ENCODE measurements at regions not wholly inside any gene's neighbourhood (a gene's known extent, or its start where the extent isn't known, plus 50 kb on each side); places are given as distances from the start of the nearest gene placed in this dataset.
"Not testable (repeated sequence)": the region's sequence is repeated elsewhere in the genome, so short reads cannot be mapped to it uniquely, and the experiment has no call there.

- WGBS, 3 donors: 88 to 89% (median 88%) methylated on average over 4 of the region's 4 CpGs
- Histone ChIP-seq H3K27me3 (ENCODE audit: control insufficient read depth in 3 of 3, insufficient read depth in 3 of 3, low read length in 3 of 3) (no peaks in the 10 kb centered on the region), H3K36me3 (ENCODE audit: control insufficient read depth in 3 of 3, insufficient read depth in 2 of 3, low read depth in 1 of 3, low read length in 3 of 3) (no peaks in the 10 kb centered on the region), H3K27ac (ENCODE audit: low read depth in 1 of 3, low read length in 2 of 3) (no peak overlapping the region), H3K4me3 (ENCODE audit: low read depth in 1 of 3, low read length in 3 of 3) (no peak overlapping the region), H3K9me3 (ENCODE audit: control insufficient read depth in 2 of 2, insufficient read depth in 1 of 2, low read depth in 1 of 2, low read length in 1 of 2) (peaks cover 0 to 50% of the 10 kb centered on the region in 2 donors), H3K4me1 (ENCODE audit: control insufficient read depth in 3 of 3, insufficient read depth in 2 of 3, low read depth in 1 of 3, low read length in 2 of 3) (no peaks in the 10 kb centered on the region)
- FAIRE-seq (no peak), DNase-seq (no peak)
These were observed 140.9 kb upstream of the WSB1 start for GRCh38 chr17:27153005-27153404.

- Histone ChIP-seq H3K4me1 (ENCODE audit: control insufficient read depth in 3 of 3, insufficient read depth in 2 of 3, low read depth in 1 of 3, low read length in 2 of 3) (no peaks in the 10 kb centered on the region), H3K4me3 (ENCODE audit: low read depth in 1 of 3, low read length in 3 of 3) (no peak overlapping the region), H3K36me3 (ENCODE audit: control insufficient read depth in 3 of 3, insufficient read depth in 2 of 3, low read depth in 1 of 3, low read length in 3 of 3) (no peaks in the 10 kb centered on the region), H3K9me3 (ENCODE audit: control insufficient read depth in 2 of 2, insufficient read depth in 1 of 2, low read depth in 1 of 2, low read length in 1 of 2) (peaks cover 0 to 57% of the 10 kb centered on the region in 2 donors), H3K27ac (ENCODE audit: low read depth in 1 of 3, low read length in 2 of 3) (no peak overlapping the region), H3K27me3 (ENCODE audit: control insufficient read depth in 3 of 3, insufficient read depth in 3 of 3, low read length in 3 of 3) (no peaks in the 10 kb centered on the region)
- FAIRE-seq (no peak), DNase-seq (no peak)
- WGBS, 3 donors: 92 to 95% (median 93%) methylated on average over 15 of the region's 15 CpGs
These were observed 138.0 kb upstream of the WSB1 start for GRCh38 chr17:27155866-27156265.

DNA sequence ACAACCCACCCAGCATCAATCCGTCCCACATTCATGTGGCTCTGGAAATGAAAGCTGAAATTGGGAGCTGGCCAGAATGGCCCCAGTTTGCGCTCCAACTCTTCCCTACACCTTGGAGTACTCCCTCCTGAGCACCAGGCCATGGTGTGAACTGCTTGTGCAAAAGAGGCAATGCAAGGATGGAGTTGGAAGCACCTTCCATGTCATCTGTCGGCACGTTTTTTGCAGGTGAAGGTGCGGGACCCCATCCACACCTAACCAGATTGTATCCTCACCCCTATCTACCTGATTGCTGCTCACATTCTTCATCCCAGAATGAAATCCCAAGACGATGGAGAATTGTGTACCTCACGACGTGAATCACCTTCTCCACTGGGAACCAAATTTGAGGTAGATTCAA is 136.6 kb upstream of the WSB1 start:
- H3K9me3 ChIP-seq (ENCODE audit: control insufficient read depth in 2 of 2, insufficient read depth in 1 of 2, low read depth in 1 of 2, low read length in 1 of 2): peaks cover 0 to 57% of the 10 kb centered on the region in 2 donors
- H3K27ac ChIP-seq (ENCODE audit: low read depth in 1 of 3, low read length in 2 of 3): no peak overlapping the region
- FAIRE-seq (no peak), DNase-seq (no peak)
- no peaks in the 10 kb centered on the region for H3K27me3 ChIP-seq (ENCODE audit: control insufficient read depth in 3 of 3, insufficient read depth in 3 of 3, low read length in 3 of 3)
- no peaks in the 10 kb centered on the region for H3K36me3 ChIP-seq (ENCODE audit: control insufficient read depth in 3 of 3, insufficient read depth in 2 of 3, low read depth in 1 of 3, low read length in 3 of 3)
- no peaks in the 10 kb centered on the region for H3K4me1 ChIP-seq (ENCODE audit: control insufficient read depth in 3 of 3, insufficient read depth in 2 of 3, low read depth in 1 of 3, low read length in 2 of 3)
- no peak overlapping the region for H3K4me3 ChIP-seq (ENCODE audit: low read depth in 1 of 3, low read length in 3 of 3)
- 84 to 88% (median 85%) methylated on average over 8 of the region's 8 CpGs for WGBS, 3 donors

GRCh38 chr17:27157898-27158297 is 136.0 kb upstream of the WSB1 start:
- 87 to 92% (median 89%) methylated on average over 10 of the region's 10 CpGs for WGBS, 3 donors
- H3K4me3 ChIP-seq (ENCODE audit: low read depth in 1 of 3, low read length in 3 of 3): no peak overlapping the region
- no peaks in the 10 kb centered on the region for H3K36me3 ChIP-seq (ENCODE audit: control insufficient read depth in 3 of 3, insufficient read depth in 2 of 3, low read depth in 1 of 3, low read length in 3 of 3)
- peaks cover 0 to 51% of the 10 kb centered on the region in 2 donors for H3K9me3 ChIP-seq (ENCODE audit: control insufficient read depth in 2 of 2, insufficient read depth in 1 of 2, low read depth in 1 of 2, low read length in 1 of 2)
- no peak overlapping the region for H3K27ac ChIP-seq (ENCODE audit: low read depth in 1 of 3, low read length in 2 of 3)
- H3K4me1 ChIP-seq (ENCODE audit: control insufficient read depth in 3 of 3, insufficient read depth in 2 of 3, low read depth in 1 of 3, low read length in 2 of 3): no peaks in the 10 kb centered on the region
- DNase-seq (no peak), FAIRE-seq (no peak)
- H3K27me3 ChIP-seq (ENCODE audit: control insufficient read depth in 3 of 3, insufficient read depth in 3 of 3, low read length in 3 of 3): no peaks in the 10 kb centered on the region

DNA sequence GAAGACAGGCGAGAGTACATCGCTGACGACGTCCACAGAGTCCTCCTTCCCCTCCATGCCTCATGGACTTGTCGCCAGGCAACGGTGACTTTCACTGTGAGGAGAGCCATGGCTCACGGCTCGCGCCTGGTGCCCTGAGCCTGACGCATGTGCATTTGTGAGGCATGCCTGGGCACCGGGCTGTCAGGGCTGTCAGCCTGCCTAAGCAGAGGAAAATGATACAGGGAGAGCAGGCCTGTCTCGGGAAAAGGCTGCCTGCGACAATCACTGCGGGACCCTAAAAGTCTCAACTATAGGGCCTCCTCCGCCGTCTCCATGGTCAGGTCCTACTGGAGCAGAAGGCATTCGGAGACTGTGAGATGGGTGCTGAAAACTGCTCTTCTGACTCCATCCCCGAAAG is 135.5 kb upstream of the WSB1 start:
- H3K9me3 ChIP-seq (ENCODE audit: control insufficient read depth in 2 of 2, insufficient read depth in 1 of 2, low read depth in 1 of 2, low read length in 1 of 2): peaks cover 0 to 46% of the 10 kb centered on the region in 2 donors
- 93 to 95% (median 94%) methylated on average over 18 of the region's 18 CpGs for WGBS, 3 donors
- no peak overlapping the region for H3K4me3 ChIP-seq (ENCODE audit: low read depth in 1 of 3, low read length in 3 of 3)
- no peaks in the 10 kb centered on the region for H3K4me1 ChIP-seq (ENCODE audit: control insufficient read depth in 3 of 3, insufficient read depth in 2 of 3, low read depth in 1 of 3, low read length in 2 of 3)
- no peaks in the 10 kb centered on the region for H3K36me3 ChIP-seq (ENCODE audit: control insufficient read depth in 3 of 3, insufficient read depth in 2 of 3, low read depth in 1 of 3, low read length in 3 of 3)
- FAIRE-seq (no peak), DNase-seq (no peak)
- H3K27ac ChIP-seq (ENCODE audit: low read depth in 1 of 3, low read length in 2 of 3): no peak overlapping the region
- no peaks in the 10 kb centered on the region for H3K27me3 ChIP-seq (ENCODE audit: control insufficient read depth in 3 of 3, insufficient read depth in 3 of 3, low read length in 3 of 3)

GRCh38 chr17:27180322-27180721 is 113.6 kb upstream of the WSB1 start:
- Histone ChIP-seq H3K4me3 (ENCODE audit: low read depth in 1 of 3, low read length in 3 of 3) (no peak overlapping the region), H3K36me3 (ENCODE audit: control insufficient read depth in 3 of 3, insufficient read depth in 2 of 3, low read depth in 1 of 3, low read length in 3 of 3) (no peaks in the 10 kb centered on the region), H3K9me3 (ENCODE audit: control insufficient read depth in 2 of 2, insufficient read depth in 1 of 2, low read depth in 1 of 2, low read length in 1 of 2) (no peaks in the 10 kb centered on the region), H3K27ac (ENCODE audit: low read depth in 1 of 3, low read length in 2 of 3) (no peak overlapping the region), H3K4me1 (ENCODE audit: control insufficient read depth in 3 of 3, insufficient read depth in 2 of 3, low read depth in 1 of 3, low read length in 2 of 3) (no peaks in the 10 kb centered on the region), H3K27me3 (ENCODE audit: control insufficient read depth in 3 of 3, insufficient read depth in 3 of 3, low read length in 3 of 3) (no peaks in the 10 kb centered on the region)
- DNase-seq: no peak
- no peak for FAIRE-seq
- 86 to 91% (median 88%) methylated on average over 5 of the region's 5 CpGs for WGBS, 3 donors

GRCh38 chr17:27181379-27181925 is 112.5 kb upstream of the WSB1 start:
- not testable (repeated sequence) for H3K36me3 ChIP-seq (ENCODE audit: control insufficient read depth in 3 of 3, insufficient read depth in 2 of 3, low read depth in 1 of 3, low read length in 3 of 3); H3K4me3 ChIP-seq (ENCODE audit: low read depth in 1 of 3, low read length in 3 of 3); H3K27ac ChIP-seq (ENCODE audit: low read depth in 1 of 3, low read length in 2 of 3); FAIRE-seq; DNase-seq; H3K4me1 ChIP-seq (ENCODE audit: control insufficient read depth in 3 of 3, insufficient read depth in 2 of 3, low read depth in 1 of 3, low read length in 2 of 3); H3K27me3 ChIP-seq (ENCODE audit: control insufficient read depth in 3 of 3, insufficient read depth in 3 of 3, low read length in 3 of 3); H3K9me3 ChIP-seq (ENCODE audit: control insufficient read depth in 2 of 2, insufficient read depth in 1 of 2, low read depth in 1 of 2, low read length in 1 of 2)
- 42 to 55% (median 52%) methylated on average over 2 of the region's 2 CpGs for WGBS, 3 donors

GRCh38 chr17:27181935-27182334 is 112.0 kb upstream of the WSB1 start:
- no peaks in the 10 kb centered on the region for H3K9me3 ChIP-seq (ENCODE audit: control insufficient read depth in 2 of 2, insufficient read depth in 1 of 2, low read depth in 1 of 2, low read length in 1 of 2)
- FAIRE-seq (no peak), DNase-seq (no peak)
- no peaks in the 10 kb centered on the region for H3K4me1 ChIP-seq (ENCODE audit: control insufficient read depth in 3 of 3, insufficient read depth in 2 of 3, low read depth in 1 of 3, low read length in 2 of 3)
- H3K27me3 ChIP-seq (ENCODE audit: control insufficient read depth in 3 of 3, insufficient read depth in 3 of 3, low read length in 3 of 3): no peaks in the 10 kb centered on the region
- H3K36me3 ChIP-seq (ENCODE audit: control insufficient read depth in 3 of 3, insufficient read depth in 2 of 3, low read depth in 1 of 3, low read length in 3 of 3): no peaks in the 10 kb centered on the region
- H3K27ac ChIP-seq (ENCODE audit: low read depth in 1 of 3, low read length in 2 of 3): no peak overlapping the region
- no peak overlapping the region for H3K4me3 ChIP-seq (ENCODE audit: low read depth in 1 of 3, low read length in 3 of 3)
- 84 to 93% (median 88%) methylated on average over 3 of the region's 3 CpGs for WGBS, 3 donors

DNA sequence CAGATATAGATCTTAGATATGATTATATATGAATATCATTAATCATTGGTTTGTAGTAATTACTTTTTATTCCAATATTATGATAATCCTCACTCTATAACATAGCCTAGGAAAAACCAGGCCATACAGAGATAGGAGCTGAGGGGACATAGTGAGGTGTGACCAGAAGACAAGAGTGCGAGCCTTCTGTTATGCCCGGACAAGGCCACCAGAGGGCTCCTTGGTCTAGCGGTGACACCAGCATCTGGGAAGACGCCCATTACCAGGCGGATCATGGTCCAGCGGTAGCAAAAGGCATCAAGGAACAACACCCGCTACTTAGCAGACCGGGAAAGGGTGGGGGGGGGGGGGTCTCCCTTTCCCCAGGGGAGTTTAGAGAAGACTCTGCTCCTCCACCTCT is 96.4 kb upstream of the WSB1 start:
- not testable (repeated sequence) for H3K27me3 ChIP-seq (ENCODE audit: control insufficient read depth in 3 of 3, insufficient read depth in 3 of 3, low read length in 3 of 3); H3K27ac ChIP-seq (ENCODE audit: low read depth in 1 of 3, low read length in 2 of 3); H3K4me1 ChIP-seq (ENCODE audit: control insufficient read depth in 3 of 3, insufficient read depth in 2 of 3, low read depth in 1 of 3, low read length in 2 of 3); H3K4me3 ChIP-seq (ENCODE audit: low read depth in 1 of 3, low read length in 3 of 3); H3K36me3 ChIP-seq (ENCODE audit: control insufficient read depth in 3 of 3, insufficient read depth in 2 of 3, low read depth in 1 of 3, low read length in 3 of 3); DNase-seq; H3K9me3 ChIP-seq (ENCODE audit: control insufficient read depth in 2 of 2, insufficient read depth in 1 of 2, low read depth in 1 of 2, low read length in 1 of 2); FAIRE-seq
- 40 to 79% (median 72%) methylated on average over 3 to 8 of the region's 8 CpGs for WGBS, 3 donors
